SK-N-SH (cell line): ENCODE measurements at regions not wholly inside any gene's neighbourhood (a gene's known extent, or its start where the extent isn't known, plus 50 kb on each side); places are given as distances from the start of the nearest gene placed in this dataset.

Experiments used
- CTCF ChIA-PET: fragments of 300-600, 350-600 bp; formaldehyde crosslinking; extraction: SDS; loops from one replicate; lab custom pipeline; 2021; lab: Yijun Ruan, JAX
- POLR2A ChIA-PET: fragments of 350-600 bp; sonication (Branson Sonifier 250); formaldehyde crosslinking; extraction: SDS; loops from one replicate; lab custom pipeline; 2020; ENCODE audit warnings: antibody characterized with exemption, inconsistent platforms; lab: Yijun Ruan, JAX
- DNase-seq: peaks from one replicate; pipeline ENCODE4 v3.0.0; 2012
- H2AFZ ChIP-seq: fragments of 200-600 bp; sonication (generic); 2 replicates; pipeline ENCODE4 v1.8.1; 2016; ENCODE audit warnings: antibody characterized with exemption, mild to moderate bottlenecking, low read depth
- H3F3A ChIP-seq: fragments of 200-600 bp; sonication (generic); replicated peaks from 2 replicates; pipeline ENCODE3; 2016; ENCODE audit warnings: antibody characterized with exemption, mild to moderate bottlenecking; ENCODE audit not compliant: insufficient read depth
- H3K27ac ChIP-seq, 2 experiments: fragments of 200-500 bp in 1 of 2; fragments of 200-600 bp in 1 of 2; sonication (Bioruptor generic) in 1 of 2; sonication (generic), shearing (Covaris generic) in 1 of 2; 2 replicates each; pipeline versions ENCODE4 v1.5.1 to v1.6.1; 2014 to 2016; ENCODE audit warnings: low read depth in 2 of 2, inconsistent platforms in 1 of 2, low read length in 1 of 2, mild to moderate bottlenecking in 1 of 2, mixed read lengths in 1 of 2
- H3K27me3 ChIP-seq: fragments of 200-600 bp; sonication (generic), shearing (Covaris generic); 2 replicates; pipeline ENCODE4 v1.6.1; 2016; ENCODE audit warnings: mixed run types; ENCODE audit not compliant: insufficient read depth
- H3K36me3 ChIP-seq, 2 experiments: fragments of 200-500 bp in 1 of 2; fragments of 200-600 bp in 1 of 2; sonication (Bioruptor generic) in 1 of 2; sonication (generic) in 1 of 2; replicated peaks in 1 of 2; 2 replicates each; pipeline versions ENCODE3 to v1.5.1; 2014 to 2016; ENCODE audit warnings: low read length in 1 of 2, mild to moderate bottlenecking in 1 of 2; ENCODE audit not compliant: insufficient read depth in 2 of 2, control insufficient read depth in 1 of 2
- H3K4me1 ChIP-seq, 2 experiments: fragments of 200-500 bp in 1 of 2; fragments of 200-600 bp in 1 of 2; sonication (Bioruptor generic) in 1 of 2; sonication (generic), shearing (Covaris generic) in 1 of 2; 2 replicates each; pipeline versions ENCODE4 v1.5.1 to v1.6.1; 2014 to 2016; ENCODE audit warnings: low read depth in 1 of 2, low read length in 1 of 2, mixed run types in 1 of 2; ENCODE audit not compliant: insufficient read depth in 2 of 2, control insufficient read depth in 1 of 2
- H3K4me2 ChIP-seq: fragments of 200-600 bp; sonication (generic), shearing (Covaris generic); 2 replicates; pipeline ENCODE4 v1.6.1; 2017; ENCODE audit warnings: mixed run types
- H3K4me3 ChIP-seq, 2 experiments: fragments of 200-500 bp in 1 of 2; fragments of 200-600 bp in 1 of 2; sonication (Bioruptor generic) in 1 of 2; sonication (generic), shearing (Covaris generic) in 1 of 2; 2 replicates each; pipeline versions ENCODE4 v1.5.1 to v1.8.1; 2014 to 2016; ENCODE audit warnings: low read depth in 2 of 2, inconsistent platforms in 1 of 2, low read length in 1 of 2, mild to moderate bottlenecking in 1 of 2, mixed read lengths in 1 of 2, moderate library complexity in 1 of 2
- H3K79me2 ChIP-seq: fragments of 200-600 bp; sonication (generic); 2 replicates; pipeline ENCODE4 v1.8.1; 2017; ENCODE audit warnings: mild to moderate bottlenecking; ENCODE audit not compliant: insufficient read depth
- H3K9ac ChIP-seq: fragments of 200-600 bp; sonication (generic); 2 replicates; pipeline ENCODE4 v1.6.1; 2017; ENCODE audit warnings: mixed run types
- H3K9me2 ChIP-seq: fragments of 200-600 bp; sonication (generic); 2 replicates; pipeline ENCODE4 v1.6.1; 2017; ENCODE audit warnings: mixed run types
- H3K9me3 ChIP-seq: fragments of 200-600 bp; sonication (generic); 2 replicates; pipeline ENCODE4 v1.6.1; 2017; ENCODE audit warnings: mixed run types, mild to moderate bottlenecking, moderate library complexity
- H4K20me1 ChIP-seq: fragments of 200-600 bp; sonication (generic); 2 replicates; pipeline ENCODE4 v1.6.1; 2017; ENCODE audit warnings: mild to moderate bottlenecking, mixed run types; ENCODE audit not compliant: insufficient read depth
- CTCF ChIP-seq: fragments of 200-600 bp; sonication (generic); IDR thresholded peaks from 2 replicates; pipeline ENCODE4 v1.6.1; 2017; ENCODE audit warnings: antibody characterized with exemption, mild to moderate bottlenecking, moderate library complexity
- ELF1 ChIP-seq: IDR thresholded peaks from 2 replicates; pipeline ENCODE4 v1.4.0; 2012
- EP300 ChIP-seq, 2 experiments: IDR thresholded peaks; 2 replicates each; pipeline versions ENCODE4 v1.4.0 to v1.6.1; 2012; ENCODE audit warnings: borderline replicate concordance in 1 of 2, low read depth in 1 of 2, low read length in 1 of 2
- FOSL2 ChIP-seq: IDR thresholded peaks from 2 replicates; pipeline ENCODE4 v1.4.0; 2012; ENCODE audit warnings: low read depth, mild to moderate bottlenecking, moderate library complexity, borderline replicate concordance
- GATA2 ChIP-seq: sonication (generic); formaldehyde crosslinking; IDR thresholded peaks from 2 replicates; pipeline ENCODE4 v1.5.0; 2020; ENCODE audit warnings: mild to moderate bottlenecking, missing genetic modification reagents
- MEF2A ChIP-seq: IDR thresholded peaks from 2 replicates; pipeline ENCODE4 v1.4.0; 2012; ENCODE audit warnings: low read depth, borderline replicate concordance
- NRF1 ChIP-seq: IDR thresholded peaks from 2 replicates; pipeline ENCODE4 v1.6.1; 2012; ENCODE audit warnings: low read depth, mild to moderate bottlenecking, low read length
- POLR2AphosphoS5 ChIP-seq: IDR thresholded peaks from 2 replicates; pipeline ENCODE4 v1.6.1; 2012; ENCODE audit warnings: low read depth, low read length
- RAD21 ChIP-seq: IDR thresholded peaks from 2 replicates; pipeline ENCODE4 v1.6.1; 2012; ENCODE audit warnings: mild to moderate bottlenecking, low read length
- SMC3 ChIP-seq: IDR thresholded peaks from 2 replicates; pipeline ENCODE4 v1.6.1; 2012; ENCODE audit warnings: low read depth, low read length, improper control_type of control experiment
- TEAD4 ChIP-seq: IDR thresholded peaks from 2 replicates; pipeline ENCODE4 v1.4.0; 2012; ENCODE audit warnings: mild to moderate bottlenecking, borderline replicate concordance; ENCODE audit not compliant: insufficient read depth
- USF1 ChIP-seq: IDR thresholded peaks from 2 replicates; pipeline ENCODE4 v1.4.0; 2012; ENCODE audit warnings: low read depth, borderline replicate concordance
- WGBS: methylation state at CpG from one replicate; pipeline ENCODE4 v1.1.6; 2017; ENCODE audit warnings: low lambda C conversion rate; 5-methylcytosine and 5-hydroxymethylcytosine counted together
- TF ChIP-seq, protein P1 (sequence below): IDR thresholded peaks from 2 replicates; pipeline ENCODE4; 2012
- TF ChIP-seq, protein P2 (sequence below): IDR thresholded peaks from 2 replicates; pipeline ENCODE4 v1.4.0; 2012; ENCODE audit warnings: low read depth

DNA sequence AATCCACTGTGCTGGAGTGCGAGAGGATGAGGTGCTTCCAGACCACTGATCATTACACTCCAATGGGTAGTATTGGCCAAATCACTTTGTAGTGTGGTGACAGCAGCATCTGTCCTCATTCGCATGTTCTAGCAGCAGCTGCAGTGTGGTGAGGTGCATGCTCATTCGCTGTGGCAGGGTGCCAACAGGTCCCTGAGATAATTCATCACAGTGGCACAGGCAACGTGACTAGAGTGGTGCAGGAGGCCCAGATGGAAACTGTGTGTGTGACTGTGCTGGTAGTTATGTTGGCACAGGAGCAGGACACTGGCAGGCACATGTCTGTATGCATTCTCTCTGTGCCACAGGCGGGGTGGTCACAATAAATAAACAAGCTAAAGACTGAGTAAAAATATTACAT lies 329.5 kb upstream of the SYT4 start:
- POLR2A ChIA-PET, result no interaction called here
- peak; percentile 37 for DNase-seq
- no peak overlapping the region; a peak in 1 of 4 replicates for H3K4me3 ChIP-seq
- TF ChIP-seq CTCF (no peak), GATA2 (no peak; the same call in 1 of the 2 replicates), TEAD4 (no peak), USF1 (no peak), MEF2A (no peak), FOSL2 (no peak), NRF1 (no peak), ELF1 (no peak), EP300 (IDR thresholded peaks at IDR 0.05; ENCODE audit: borderline replicate concordance in 1 of 2, low read depth in 1 of 2, low read length in 1 of 2) (no peak), POLR2AphosphoS5 (no peak)
- TF ChIP-seq, protein P1, sequence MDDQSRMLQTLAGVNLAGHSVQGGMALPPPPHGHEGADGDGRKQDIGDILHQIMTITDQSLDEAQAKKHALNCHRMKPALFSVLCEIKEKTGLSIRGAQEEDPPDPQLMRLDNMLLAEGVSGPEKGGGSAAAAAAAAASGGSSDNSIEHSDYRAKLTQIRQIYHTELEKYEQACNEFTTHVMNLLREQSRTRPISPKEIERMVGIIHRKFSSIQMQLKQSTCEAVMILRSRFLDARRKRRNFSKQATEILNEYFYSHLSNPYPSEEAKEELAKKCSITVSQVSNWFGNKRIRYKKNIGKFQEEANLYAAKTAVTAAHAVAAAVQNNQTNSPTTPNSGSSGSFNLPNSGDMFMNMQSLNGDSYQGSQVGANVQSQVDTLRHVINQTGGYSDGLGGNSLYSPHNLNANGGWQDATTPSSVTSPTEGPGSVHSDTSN, result no peak
- TF ChIP-seq, all 33 proteins: peak for 0
- no peaks in the 10 kb centered on the region for H3F3A ChIP-seq
- H4K20me1 ChIP-seq, result no peaks in the 10 kb centered on the region
- H3K9me3 ChIP-seq, result peaks cover 8% of the 10 kb centered on the region; the same call in 1 of the 2 replicates
- H3K4me2 ChIP-seq, result no peak overlapping the region
- no peak overlapping the region for H3K27ac ChIP-seq
- no peak overlapping the region for H3K9ac ChIP-seq
- CTCF ChIA-PET, result interaction anchor here (0.6 to 0.7 kb wide), 2 partner anchors 1005 to 1781 kb away, joined by 3 read pairs; no protein-coding TSS in a partner anchor
- no peaks in the 10 kb centered on the region for H3K27me3 ChIP-seq
- no peak overlapping the region for H2AFZ ChIP-seq
- 50% methylated on average over 5 of the region's 5 CpGs for WGBS
- H3K36me3 ChIP-seq, result no peaks in the 10 kb centered on the region
- H3K9me2 ChIP-seq, result 0 out of 2 replicates have a peak, but pooled peaks cover 6% of the 10 kb centered on the region
- H3K79me2 ChIP-seq, result no peaks in the 10 kb centered on the region
- H3K4me1 ChIP-seq, result peaks cover 0 to 4% of the 10 kb centered on the region in 2 experiments; a peak in 1 of 4 replicates

GRCh38 chr18:43620936-43621335 lies 343.6 kb upstream of the SYT4 start:
- H3K9me2 ChIP-seq, result no peaks in the 10 kb centered on the region
- H3K79me2 ChIP-seq, result no peaks in the 10 kb centered on the region
- POLR2A ChIA-PET, result no interaction called here
- TF ChIP-seq, protein P2, sequence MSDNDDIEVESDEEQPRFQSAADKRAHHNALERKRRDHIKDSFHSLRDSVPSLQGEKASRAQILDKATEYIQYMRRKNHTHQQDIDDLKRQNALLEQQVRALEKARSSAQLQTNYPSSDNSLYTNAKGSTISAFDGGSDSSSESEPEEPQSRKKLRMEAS, result no peak
- peak; percentile 53 for TF ChIP-seq SMC3
- TF ChIP-seq CTCF, result peak; percentile 71
- peak; percentile 88 for TF ChIP-seq RAD21
- H4K20me1 ChIP-seq, result no peaks in the 10 kb centered on the region
- H3K9me3 ChIP-seq, result no peaks in the 10 kb centered on the region; the same call in 1 of the 2 replicates
- H3K4me2 ChIP-seq, result no peak overlapping the region
- H3F3A ChIP-seq, result no peaks in the 10 kb centered on the region
- 30% methylated on average over 2 of the region's 2 CpGs for WGBS
- H3K9ac ChIP-seq, result no peak overlapping the region
- DNase-seq, result peak; percentile 39
- CTCF ChIA-PET, result interaction anchor here (0.6 to 3.0 kb wide), 50 partner anchors 8 to 2000 kb away, joined by 3 to 21 read pairs (median 4); no protein-coding TSS in a partner anchor
- H3K4me3 ChIP-seq, result no peak overlapping the region
- H3K4me1 ChIP-seq, result peaks cover 0 to 3% of the 10 kb centered on the region in 2 experiments; a peak in 3 of 4 replicates
- H2AFZ ChIP-seq, result no peak overlapping the region
- H3K36me3 ChIP-seq, result no peaks in the 10 kb centered on the region
- no peak overlapping the region for H3K27ac ChIP-seq
- no peaks in the 10 kb centered on the region for H3K27me3 ChIP-seq
